ENCODE measurements at regions not wholly inside any gene's neighbourhood (a gene's known extent, or its start where the extent isn't known, plus 50 kb on each side); places are given as distances from the start of the nearest gene placed in this dataset.

- intact Hi-C loops (cut with DNase I), result no loop called here
- no peak for DNase-seq (ENCODE audit: low spot score)
Measured at GRCh38 chr12:67370979-67371378, 101.8 kb downstream of the CAND1 start.

- intact Hi-C loops (cut with DNase I), result no loop called here
- no peak for DNase-seq (ENCODE audit: low spot score)
Measured at GRCh38 chr12:67377021-67377420, 107.9 kb downstream of the CAND1 start.

- intact Hi-C loops (cut with DNase I), result no loop called here
- no peak for DNase-seq (ENCODE audit: low spot score)
Measured at GRCh38 chr12:67377541-67377940, 108.4 kb downstream of the CAND1 start.

GRCh38 chr12:67382241-67382871, 113.2 kb downstream of the CAND1 start:
- no peak for DNase-seq (ENCODE audit: low spot score)
- intact Hi-C loops (cut with DNase I), result no loop called here

- DNase-seq (ENCODE audit: low spot score), result no peak
- intact Hi-C loops (cut with DNase I), result no loop called here
Measured at GRCh38 chr12:67386869-67387565, 117.9 kb downstream of the CAND1 start.

- no peak for DNase-seq (ENCODE audit: low spot score)
- intact Hi-C loops (cut with DNase I), result no loop called here
Measured at GRCh38 chr12:67388331-67389138, 119.4 kb downstream of the CAND1 start.

GRCh38 chr12:67390273-67390672, 121.1 kb downstream of the CAND1 start:
- no peak for DNase-seq (ENCODE audit: low spot score)
- intact Hi-C loops (cut with DNase I), result no loop called here

GRCh38 chr12:67391034-67391433, 121.9 kb downstream of the CAND1 start:
- DNase-seq (ENCODE audit: low spot score), result no peak
- intact Hi-C loops (cut with DNase I), result no loop called here

- intact Hi-C loops (cut with DNase I), result no loop called here
- DNase-seq (ENCODE audit: low spot score), result no peak
Measured at GRCh38 chr12:67391656-67392055, 122.5 kb downstream of the CAND1 start.

GRCh38 chr12:67394550-67394949, 125.4 kb downstream of the CAND1 start:
- peak; percentile 82 for DNase-seq (ENCODE audit: low spot score)
- intact Hi-C loops (cut with DNase I), result no loop called here

- intact Hi-C loops (cut with DNase I), result no loop called here
- no peak for DNase-seq (ENCODE audit: low spot score)
Measured at GRCh38 chr12:67400742-67401141, 131.6 kb downstream of the CAND1 start.

GRCh38 chr12:67410246-67410645, 141.1 kb downstream of the CAND1 start:
- DNase-seq (ENCODE audit: low spot score), result no peak
- intact Hi-C loops (cut with DNase I), result loop anchor here (5.0 kb wide), 1 partner anchor 53 kb away; no protein-coding TSS in a partner anchor

GRCh38 chr12:67410667-67411067, 141.5 kb downstream of the CAND1 start:
- intact Hi-C loops (cut with DNase I), result loop anchor here (5.0 kb wide), 1 partner anchor 53 kb away; no protein-coding TSS in a partner anchor
- DNase-seq (ENCODE audit: low spot score), result no peak

- intact Hi-C loops (cut with DNase I), result loop anchor here (5.0 kb wide), 1 partner anchor 54 kb away; no protein-coding TSS in a partner anchor
- no peak for DNase-seq (ENCODE audit: low spot score)
Measured at GRCh38 chr12:67411562-67411961, 142.4 kb downstream of the CAND1 start.

- intact Hi-C loops (cut with DNase I), result loop anchor here (5.0 kb wide), 1 partner anchor 56 kb away; no protein-coding TSS in a partner anchor
- DNase-seq (ENCODE audit: low spot score), result no peak
Measured at GRCh38 chr12:67413577-67413976, 144.4 kb downstream of the CAND1 start.

- no peak for DNase-seq (ENCODE audit: low spot score)
- intact Hi-C loops (cut with DNase I), result loop anchor here (5.0 kb wide), 1 partner anchor 57 kb away; no protein-coding TSS in a partner anchor
Measured at GRCh38 chr12:67414011-67414715, 145.0 kb downstream of the CAND1 start.

GRCh38 chr12:67415473-67415872, 146.3 kb downstream of the CAND1 start:
- no peak for DNase-seq (ENCODE audit: low spot score)
- intact Hi-C loops (cut with DNase I), result no loop called here

- intact Hi-C loops (cut with DNase I), result no loop called here
- no peak for DNase-seq (ENCODE audit: low spot score)
Measured at GRCh38 chr12:67419810-67420209, 150.7 kb downstream of the CAND1 start.

- DNase-seq (ENCODE audit: low spot score), result no peak
- intact Hi-C loops (cut with DNase I), result no loop called here
Measured at GRCh38 chr12:67420506-67420905, 151.3 kb downstream of the CAND1 start.

- DNase-seq (ENCODE audit: low spot score), result no peak
- intact Hi-C loops (cut with DNase I), result no loop called here
Measured at GRCh38 chr12:67422081-67422480, 152.9 kb downstream of the CAND1 start.
